T-helper 1 cell treated with Interleukin-12 subunit alpha and Interleukin-12 subunit beta and Interleukin-4 antibody, amounts not matched to agents 30 μg/mL and 1 μg/mL, for 36 hours (primary cell): ENCODE measurements at regions not wholly inside any gene's neighbourhood (a gene's known extent, or its start where the extent isn't known, plus 50 kb on each side); places are given as distances from the start of the nearest gene placed in this dataset.

ENCODE experiments used
- H3K27ac Mint-ChIP-seq: one replicate; pipeline ENCODE4 v1.8.0; 2021; ENCODE audit warnings: mild to moderate bottlenecking, mixed read lengths
- H3K27me3 Mint-ChIP-seq: one replicate; pipeline ENCODE4 v1.8.0; 2021; ENCODE audit warnings: low read depth, mixed read lengths
- H3K36me3 Mint-ChIP-seq: one replicate; pipeline ENCODE4 v1.8.0; 2021; ENCODE audit warnings: low read depth, mixed read lengths
- H3K4me1 Mint-ChIP-seq: one replicate; pipeline ENCODE4 v1.8.0; 2021; ENCODE audit warnings: low read depth, mixed read lengths
- H3K4me3 Mint-ChIP-seq: one replicate; pipeline ENCODE4 v1.8.0; 2021; ENCODE audit warnings: mild to moderate bottlenecking, moderate library complexity, mixed read lengths
- H3K9me3 Mint-ChIP-seq: one replicate; pipeline ENCODE4 v1.8.0; 2021; ENCODE audit warnings: mixed read lengths

DNA sequence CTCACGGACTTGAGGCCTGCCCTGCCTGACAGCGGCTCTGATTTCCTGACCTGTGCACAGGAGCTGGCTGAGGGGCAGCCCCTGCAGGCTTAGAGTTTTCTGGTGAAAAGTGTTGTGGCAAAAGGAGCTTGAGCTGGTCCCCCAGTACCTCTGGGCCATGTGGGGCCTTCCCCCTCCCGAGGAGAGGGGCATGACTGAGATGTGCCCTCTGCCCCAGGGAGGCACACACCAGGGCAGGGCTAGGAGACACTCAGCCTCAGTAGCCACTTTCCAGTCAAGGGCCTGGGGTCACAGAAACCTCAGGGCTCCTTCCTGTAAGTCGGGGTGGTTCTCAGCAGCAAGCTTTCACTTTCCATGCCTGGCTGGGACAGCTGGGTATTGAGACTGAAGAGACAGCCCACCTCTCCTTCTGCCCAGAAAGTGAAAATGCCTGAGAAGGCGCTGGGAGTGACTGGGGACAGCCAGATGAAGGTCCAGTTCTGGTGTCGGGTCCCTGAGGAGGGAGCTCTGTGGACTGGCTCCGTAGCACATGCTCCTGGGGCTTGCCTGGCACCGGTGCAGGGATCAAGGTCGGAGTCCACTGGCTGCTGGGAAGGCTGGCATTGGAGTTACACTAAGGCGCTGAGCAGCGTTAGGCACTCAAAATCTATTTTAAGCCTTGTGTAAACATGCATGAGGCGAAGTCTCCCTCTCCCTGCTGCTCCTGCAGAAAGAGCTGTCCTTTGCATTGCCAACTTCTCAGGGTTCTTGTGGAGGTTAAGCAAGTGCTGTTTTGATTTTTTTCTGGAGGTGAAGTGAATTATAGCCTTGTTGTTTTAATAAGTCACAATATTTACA lies 394.9 kb downstream of the GADD45G start:
- peak overlapping the region; percentile 72 for H3K27ac Mint-ChIP-seq

DNA sequence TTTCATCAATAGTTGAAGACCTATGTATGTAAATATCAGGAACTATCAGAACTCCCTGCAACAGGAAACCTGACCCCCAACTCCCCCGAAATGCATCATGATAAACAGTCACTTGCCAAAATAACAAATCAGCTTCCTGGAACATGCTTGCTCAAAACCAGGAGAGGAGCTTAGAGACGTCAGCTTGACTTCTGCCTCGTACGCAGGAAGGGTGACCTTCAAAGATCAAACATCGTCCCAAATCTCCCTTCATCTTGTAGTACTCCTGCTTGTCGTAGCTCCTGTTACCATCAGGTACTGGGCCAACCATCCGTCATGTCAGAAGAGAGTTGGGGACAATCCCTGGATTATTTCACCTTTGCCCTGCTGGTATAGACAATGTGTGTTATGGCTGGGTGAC lies 396.1 kb downstream of the GADD45G start:
- Mint-ChIP-seq H3K27ac (peak overlapping the region; percentile 9), H3K4me3 (peak overlapping the region; percentile 2)

More for the DNA sequence above, 394.9 kb downstream of the GADD45G start:
- Mint-ChIP-seq H3K4me3 (peak overlapping the region; percentile 43), H3K9me3 (peaks cover under 1% of the 10 kb centered on the region), H3K4me1 (peaks cover 28% of the 10 kb centered on the region), H3K36me3 (no peaks in the 10 kb centered on the region), H3K27me3 (no peaks in the 10 kb centered on the region)

DNA sequence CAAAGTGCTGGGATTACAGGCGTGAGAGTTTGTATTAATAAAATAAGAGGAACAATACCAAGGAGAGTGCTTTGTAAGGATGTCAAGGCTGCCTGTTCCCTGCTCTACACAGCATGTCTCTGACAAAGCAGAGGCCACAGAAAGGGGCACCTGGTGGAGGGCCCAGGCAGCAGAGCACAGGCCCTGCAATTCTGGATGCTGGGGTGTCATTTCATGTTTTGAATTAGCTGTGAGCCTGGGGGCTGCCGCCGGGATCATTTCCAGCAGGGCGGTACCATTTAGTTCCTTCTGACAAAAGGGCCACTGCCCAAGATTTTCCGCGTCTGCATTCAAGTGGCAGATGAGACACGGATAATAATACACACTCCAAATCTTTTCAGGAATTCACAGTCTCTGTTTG lies 396.9 kb downstream of the GADD45G start:
- peaks cover 4% of the 10 kb centered on the region for H3K9me3 Mint-ChIP-seq
- no peak overlapping the region for H3K27ac Mint-ChIP-seq
- peaks cover 25% of the 10 kb centered on the region for H3K4me1 Mint-ChIP-seq
- no peak overlapping the region for H3K4me3 Mint-ChIP-seq
- no peaks in the 10 kb centered on the region for H3K27me3 Mint-ChIP-seq
- H3K36me3 Mint-ChIP-seq = no peaks in the 10 kb centered on the region

More for the DNA sequence above, 396.1 kb downstream of the GADD45G start:
- Mint-ChIP-seq H3K36me3 (no peaks in the 10 kb centered on the region), H3K9me3 (peaks cover 4% of the 10 kb centered on the region), H3K4me1 (peaks cover 28% of the 10 kb centered on the region), H3K27me3 (no peaks in the 10 kb centered on the region)

DNA sequence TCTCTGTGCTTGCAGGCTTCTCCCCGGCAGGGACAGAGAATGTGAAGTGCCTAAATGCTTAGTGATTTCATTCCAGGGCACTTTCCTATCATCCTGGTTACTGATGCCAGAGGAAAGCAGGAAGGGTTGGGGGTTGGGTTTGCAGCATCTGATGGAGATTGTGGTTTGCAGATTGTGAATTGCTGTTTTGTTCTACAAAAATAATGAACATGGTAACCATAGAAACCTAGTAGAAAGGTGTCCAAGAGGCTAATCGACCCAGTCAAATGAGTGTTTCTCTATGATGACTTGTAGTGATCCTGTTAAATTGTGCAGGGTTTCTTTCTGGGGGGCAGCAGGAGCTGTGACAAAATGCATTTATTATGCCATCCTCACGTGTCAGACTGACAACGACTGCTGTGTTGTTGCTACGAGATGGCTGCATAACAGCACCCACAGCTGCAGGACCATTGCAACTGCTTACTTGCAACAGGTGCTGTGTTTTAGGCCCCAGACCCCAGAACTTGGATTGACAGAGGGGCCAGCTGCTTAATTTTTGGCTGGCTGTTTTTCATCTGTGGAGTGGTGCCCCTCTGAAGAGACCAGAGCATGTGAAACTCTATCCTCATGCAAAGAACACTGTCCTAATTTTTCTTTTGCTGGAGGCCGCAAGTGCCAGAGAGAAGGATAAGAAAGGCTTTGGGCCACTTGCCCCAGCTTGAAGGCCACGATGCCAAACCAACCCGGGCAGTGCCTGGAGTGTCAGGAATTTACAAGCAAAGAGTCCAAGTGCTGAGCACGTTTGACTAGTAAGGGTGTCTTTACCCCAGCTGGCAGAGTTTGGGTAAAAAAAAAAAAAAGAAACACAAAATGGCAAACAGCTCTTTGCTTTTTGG lies 397.8 kb downstream of the GADD45G start:
- peaks cover 24% of the 10 kb centered on the region for H3K4me1 Mint-ChIP-seq

DNA sequence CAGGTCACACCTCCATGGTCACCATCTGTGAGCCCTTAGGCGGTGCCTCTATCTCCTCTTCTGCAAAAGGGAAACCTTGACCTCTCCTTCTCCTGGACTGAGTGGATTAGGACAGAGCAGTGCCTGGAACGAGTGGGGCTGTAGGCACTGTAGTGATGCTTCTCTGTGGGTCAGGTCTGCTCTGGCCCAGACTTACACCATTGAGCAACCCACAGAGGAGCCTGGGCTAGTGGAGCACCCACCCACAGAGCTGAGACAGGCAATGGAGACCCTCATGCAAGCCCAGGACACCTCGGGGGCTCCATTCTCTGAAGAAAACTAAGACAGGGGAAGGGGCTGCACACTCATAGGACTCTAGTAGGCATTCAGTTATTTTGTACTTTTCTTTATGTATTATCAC lies 400.6 kb downstream of the GADD45G start:
- Mint-ChIP-seq H3K36me3 (no peaks in the 10 kb centered on the region), H3K27me3 (peaks cover 6% of the 10 kb centered on the region), H3K4me3 (no peak overlapping the region), H3K9me3 (peaks cover 4% of the 10 kb centered on the region), H3K27ac (no peak overlapping the region), H3K4me1 (peaks cover 12% of the 10 kb centered on the region)

More for the DNA sequence above, 397.8 kb downstream of the GADD45G start:
- Mint-ChIP-seq H3K27ac (no peak overlapping the region), H3K4me3 (no peak overlapping the region), H3K27me3 (no peaks in the 10 kb centered on the region), H3K9me3 (peaks cover 4% of the 10 kb centered on the region), H3K36me3 (no peaks in the 10 kb centered on the region)

DNA sequence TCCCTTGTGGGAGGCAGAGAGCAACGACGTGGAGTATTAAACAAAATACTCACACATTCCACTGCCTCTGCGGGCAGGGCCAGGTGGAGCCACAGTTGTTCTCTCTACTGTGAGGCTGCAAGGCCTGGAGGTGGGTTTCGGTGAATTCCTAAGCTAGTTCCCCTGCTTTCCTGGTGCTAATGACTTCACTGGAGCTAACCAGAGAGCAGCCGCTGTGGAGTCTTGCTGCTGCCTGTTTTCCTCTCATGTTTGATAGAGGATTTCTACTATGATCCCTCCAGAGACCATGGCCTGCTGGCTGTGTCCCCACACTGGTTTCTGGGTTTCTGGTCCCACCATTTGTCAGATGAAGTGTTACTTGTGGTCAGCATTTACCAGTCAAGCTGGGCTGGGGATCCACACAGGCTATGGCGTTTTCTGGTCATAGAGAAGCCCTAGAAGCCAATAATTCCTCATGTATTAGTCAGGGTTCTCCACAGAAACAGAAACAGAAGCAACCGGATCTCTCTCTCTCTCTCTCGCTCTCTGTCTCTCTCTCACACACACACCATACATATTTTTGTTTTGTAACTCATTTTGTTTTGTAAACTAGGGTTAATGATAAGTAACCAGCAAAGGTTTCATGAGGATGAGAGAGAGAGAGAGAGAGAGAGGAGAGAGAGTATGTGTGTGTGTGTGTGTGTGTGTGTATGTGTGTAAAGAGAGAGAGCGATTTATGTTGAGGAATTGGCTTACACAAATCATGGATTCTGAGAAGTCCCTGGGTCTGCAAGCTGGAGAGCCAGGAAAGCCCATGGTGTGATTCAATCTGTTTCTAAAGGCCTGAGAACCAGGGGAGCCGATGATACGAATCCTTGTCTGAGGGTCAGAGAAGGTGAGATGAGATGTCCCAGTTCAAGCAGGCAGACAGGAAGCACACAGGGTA lies 403.0 kb downstream of the GADD45G start:
- H3K27ac Mint-ChIP-seq = no peak overlapping the region
- H3K4me1 Mint-ChIP-seq = peaks cover 4% of the 10 kb centered on the region
- no peaks in the 10 kb centered on the region for H3K36me3 Mint-ChIP-seq

DNA sequence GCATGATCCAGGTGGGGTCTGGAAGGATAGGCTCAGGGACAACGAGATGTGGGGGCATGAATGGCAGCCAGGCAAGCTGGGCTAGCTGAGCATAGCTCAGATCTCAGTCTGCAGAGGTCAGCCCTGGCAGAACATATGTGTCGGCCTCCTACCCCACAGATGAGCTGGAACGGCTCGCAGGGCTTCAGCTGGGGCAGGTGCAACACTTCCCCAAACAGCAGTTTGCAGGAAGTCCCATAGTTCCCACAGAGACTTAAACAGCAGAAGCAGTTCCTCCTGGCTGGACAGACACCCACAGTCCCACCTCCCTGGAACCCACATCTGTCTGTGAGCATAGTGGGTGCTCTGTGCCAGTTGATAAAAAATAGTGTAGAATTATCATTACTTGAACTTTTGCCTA lies 404.6 kb downstream of the GADD45G start:
- Mint-ChIP-seq H3K27ac (no peak overlapping the region), H3K36me3 (no peaks in the 10 kb centered on the region), H3K4me1 (peaks cover 4% of the 10 kb centered on the region), H3K27me3 (peaks cover 6% of the 10 kb centered on the region), H3K4me3 (no peak overlapping the region), H3K9me3 (peaks cover 4% of the 10 kb centered on the region)

More for the DNA sequence above, 403.0 kb downstream of the GADD45G start:
- Mint-ChIP-seq H3K27me3 (peaks cover 6% of the 10 kb centered on the region), H3K4me3 (no peak overlapping the region), H3K9me3 (peaks cover 4% of the 10 kb centered on the region)

DNA sequence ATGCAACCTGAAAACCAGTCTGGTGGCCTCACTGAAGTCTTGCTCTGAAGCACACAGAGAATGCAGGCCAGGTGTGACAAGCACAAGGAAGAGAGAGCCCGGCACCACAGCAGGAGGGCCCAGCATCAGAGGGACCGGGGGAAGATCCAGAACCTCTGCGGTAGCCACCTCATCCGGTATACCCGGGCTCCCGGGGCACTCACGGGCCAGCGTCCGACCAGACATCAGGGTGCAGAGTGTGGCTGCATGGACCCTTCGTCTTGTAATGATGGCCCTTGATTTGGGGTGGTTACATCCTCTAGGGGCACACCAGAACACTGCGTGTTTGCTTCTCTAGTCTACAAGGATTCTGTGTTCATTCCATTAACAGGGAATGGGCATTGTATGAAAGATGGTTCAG lies 406.0 kb downstream of the GADD45G start:
- Mint-ChIP-seq H3K4me1 (peaks cover 4% of the 10 kb centered on the region), H3K4me3 (no peak overlapping the region), H3K9me3 (no peaks in the 10 kb centered on the region), H3K36me3 (no peaks in the 10 kb centered on the region), H3K27me3 (peaks cover 14% of the 10 kb centered on the region), H3K27ac (no peak overlapping the region)

DNA sequence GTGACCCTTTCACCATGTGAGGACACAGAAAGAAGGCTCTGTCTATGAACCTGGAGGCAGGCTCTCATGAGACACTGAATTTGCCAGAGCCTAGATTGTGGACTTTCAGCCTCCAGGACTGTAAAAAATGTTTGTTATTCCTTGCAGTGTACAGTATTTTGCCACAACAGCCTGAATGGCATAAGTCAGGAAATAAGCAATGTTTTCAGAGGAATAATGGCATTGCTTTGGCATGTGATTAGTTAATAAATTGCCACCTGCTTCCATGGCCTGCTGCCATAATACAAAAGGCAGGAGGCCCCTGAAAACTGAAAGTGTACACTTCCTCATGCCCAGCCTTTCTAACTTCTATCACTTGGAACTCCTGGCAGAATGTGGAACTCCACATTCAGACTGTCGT lies 408.1 kb downstream of the GADD45G start:
- peaks cover 4% of the 10 kb centered on the region for H3K4me1 Mint-ChIP-seq
- H3K27me3 Mint-ChIP-seq = peaks cover 15% of the 10 kb centered on the region
- H3K36me3 Mint-ChIP-seq = no peaks in the 10 kb centered on the region
- no peaks in the 10 kb centered on the region for H3K9me3 Mint-ChIP-seq
- no peak overlapping the region for H3K27ac Mint-ChIP-seq
- H3K4me3 Mint-ChIP-seq = no peak overlapping the region

DNA sequence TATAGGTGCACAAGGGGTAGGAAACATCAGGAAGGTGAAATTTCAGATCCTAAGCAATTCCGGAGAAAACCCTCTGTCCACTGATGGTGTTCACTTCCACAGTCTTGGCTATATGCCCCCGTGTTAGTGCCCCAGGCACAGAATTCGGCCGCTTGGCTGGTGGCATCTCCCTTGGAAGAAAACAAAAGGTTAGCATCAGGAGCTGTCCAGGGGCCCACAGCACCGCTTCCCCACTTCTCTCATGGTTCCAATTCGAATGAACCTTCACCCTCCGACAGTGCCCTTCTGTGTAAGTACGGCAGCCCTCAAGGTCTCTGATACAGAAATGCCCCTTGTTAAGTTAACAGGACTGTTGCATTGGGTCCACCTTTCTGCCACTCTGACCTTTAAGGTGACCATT lies 409.0 kb downstream of the GADD45G start:
- Mint-ChIP-seq H3K9me3 (no peaks in the 10 kb centered on the region), H3K27ac (no peak overlapping the region), H3K27me3 (peaks cover 15% of the 10 kb centered on the region), H3K4me3 (no peak overlapping the region), H3K36me3 (no peaks in the 10 kb centered on the region), H3K4me1 (peaks cover 8% of the 10 kb centered on the region)

DNA sequence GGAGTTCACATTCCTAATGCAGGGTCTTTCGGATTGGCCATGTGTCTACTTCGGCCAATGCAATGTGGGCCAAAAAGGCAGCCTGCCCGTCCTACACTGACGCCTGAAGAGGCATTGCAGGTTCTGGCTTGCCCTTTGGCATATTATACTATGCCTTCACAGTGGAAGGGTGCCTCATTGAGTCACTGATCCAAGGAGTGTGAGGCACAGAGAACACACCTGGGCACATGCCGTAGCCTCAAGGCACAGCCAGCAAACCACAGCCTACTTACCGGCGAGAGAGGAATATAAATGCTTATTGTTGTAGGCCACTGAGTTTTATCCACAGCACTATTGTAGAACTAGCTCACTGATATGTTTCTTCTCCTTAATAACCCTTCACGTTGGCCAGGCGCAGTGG lies 409.6 kb downstream of the GADD45G start:
- no peaks in the 10 kb centered on the region for H3K9me3 Mint-ChIP-seq
- no peak overlapping the region for H3K27ac Mint-ChIP-seq
- H3K36me3 Mint-ChIP-seq = no peaks in the 10 kb centered on the region
- peaks cover 7% of the 10 kb centered on the region for H3K4me1 Mint-ChIP-seq
- no peak overlapping the region for H3K4me3 Mint-ChIP-seq
- peaks cover 12% of the 10 kb centered on the region for H3K27me3 Mint-ChIP-seq

DNA sequence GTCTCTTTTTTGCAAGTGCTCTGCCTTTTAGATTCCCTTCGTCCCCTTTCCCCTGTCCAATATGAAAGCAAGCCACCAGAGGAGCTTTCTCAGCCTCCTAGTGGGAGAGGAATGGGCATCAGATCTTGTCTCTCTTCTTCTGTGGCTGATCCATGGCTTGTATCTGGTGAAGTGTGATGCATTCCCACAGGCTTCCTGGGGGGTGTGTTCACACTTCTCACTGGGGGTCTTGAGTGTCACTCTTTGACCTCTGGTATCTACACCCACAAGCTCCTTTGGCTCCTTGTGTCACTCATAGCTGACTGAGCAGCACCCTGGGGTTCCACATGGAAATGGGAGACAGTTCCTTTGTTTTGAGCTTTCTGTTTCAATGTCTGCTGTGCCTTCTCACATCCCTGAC lies 411.5 kb downstream of the GADD45G start:
- no peaks in the 10 kb centered on the region for H3K9me3 Mint-ChIP-seq
- H3K27me3 Mint-ChIP-seq = peaks cover 15% of the 10 kb centered on the region
- H3K4me3 Mint-ChIP-seq = no peak overlapping the region
- H3K36me3 Mint-ChIP-seq = no peaks in the 10 kb centered on the region
- H3K4me1 Mint-ChIP-seq = peaks cover 5% of the 10 kb centered on the region
- no peak overlapping the region for H3K27ac Mint-ChIP-seq

DNA sequence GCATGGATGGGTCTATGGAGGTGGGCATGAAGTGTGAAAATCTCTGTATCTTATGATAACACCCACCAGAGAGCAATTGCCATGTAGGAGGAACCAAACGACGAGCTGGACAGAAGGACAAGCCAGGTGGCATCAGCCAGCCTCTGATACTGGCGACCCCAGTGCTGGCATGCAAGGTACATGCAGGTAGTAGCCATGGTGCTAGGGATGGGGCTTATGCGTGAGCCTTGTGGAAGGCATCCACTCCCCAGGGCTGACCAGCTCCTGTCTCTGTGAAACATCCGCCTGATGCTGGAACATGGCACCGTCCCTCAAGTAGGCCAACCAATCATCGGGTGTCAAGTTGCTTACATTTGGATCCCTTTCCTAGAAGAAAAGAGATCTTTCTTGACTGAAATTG lies 412.9 kb downstream of the GADD45G start:
- Mint-ChIP-seq H3K4me3 (no peak overlapping the region), H3K27me3 (peaks cover 15% of the 10 kb centered on the region), H3K9me3 (no peaks in the 10 kb centered on the region), H3K4me1 (peaks cover 5% of the 10 kb centered on the region), H3K36me3 (no peaks in the 10 kb centered on the region), H3K27ac (no peak overlapping the region)

DNA sequence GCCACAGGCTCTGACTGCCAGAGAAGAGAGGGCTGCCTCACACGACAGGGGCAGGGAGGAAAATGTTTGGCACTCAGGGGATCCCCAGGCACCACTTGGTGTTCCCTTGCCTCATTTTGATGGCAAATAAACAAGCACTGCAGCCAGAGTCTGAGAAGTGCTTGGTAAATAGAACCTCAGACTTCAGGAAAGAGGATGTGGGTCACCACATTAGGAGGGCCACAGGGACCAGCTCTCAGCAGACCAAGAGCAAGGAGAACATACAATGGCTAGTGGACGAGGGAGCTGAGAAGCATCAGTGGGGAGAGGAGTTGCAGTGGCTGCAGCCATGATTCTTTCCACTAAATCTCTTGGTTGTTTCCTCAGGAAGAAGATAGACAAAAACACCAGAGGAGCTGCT lies 413.9 kb downstream of the GADD45G start:
- no peak overlapping the region for H3K4me3 Mint-ChIP-seq
- H3K9me3 Mint-ChIP-seq = no peaks in the 10 kb centered on the region
- H3K27ac Mint-ChIP-seq = no peak overlapping the region
- H3K27me3 Mint-ChIP-seq = peaks cover 15% of the 10 kb centered on the region
- no peaks in the 10 kb centered on the region for H3K36me3 Mint-ChIP-seq
- peaks cover 5% of the 10 kb centered on the region for H3K4me1 Mint-ChIP-seq
